ENCODE measurements at regions not wholly inside any gene's neighbourhood (a gene's known extent, or its start where the extent isn't known, plus 50 kb on each side); places are given as distances from the start of the nearest gene placed in this dataset.

GRCh38 chr3:72248389-72248761, 463.4 kb upstream of the PROK2 start:
- Histone ChIP-seq H3K4me3 (no peak overlapping the region), H3K4me1 (peaks cover 0 to 49% (median 46%) of the 10 kb centered on the region in 4 donors), H3K9me3 (no peaks in the 10 kb centered on the region), H3K27me3 (no peaks in the 10 kb centered on the region), H3K36me3 (no peaks in the 10 kb centered on the region), H3K27ac (no peak overlapping the region)
- no peak for DNase-seq
- intact Hi-C loops (cut with DNase I; ENCODE audit: low total_unique reads), result loop anchor here (10.0 kb wide), 1 partner anchor 196 kb away; the partner anchor contains the start of gene RYBP
- TF ChIP-seq, protein P1, sequence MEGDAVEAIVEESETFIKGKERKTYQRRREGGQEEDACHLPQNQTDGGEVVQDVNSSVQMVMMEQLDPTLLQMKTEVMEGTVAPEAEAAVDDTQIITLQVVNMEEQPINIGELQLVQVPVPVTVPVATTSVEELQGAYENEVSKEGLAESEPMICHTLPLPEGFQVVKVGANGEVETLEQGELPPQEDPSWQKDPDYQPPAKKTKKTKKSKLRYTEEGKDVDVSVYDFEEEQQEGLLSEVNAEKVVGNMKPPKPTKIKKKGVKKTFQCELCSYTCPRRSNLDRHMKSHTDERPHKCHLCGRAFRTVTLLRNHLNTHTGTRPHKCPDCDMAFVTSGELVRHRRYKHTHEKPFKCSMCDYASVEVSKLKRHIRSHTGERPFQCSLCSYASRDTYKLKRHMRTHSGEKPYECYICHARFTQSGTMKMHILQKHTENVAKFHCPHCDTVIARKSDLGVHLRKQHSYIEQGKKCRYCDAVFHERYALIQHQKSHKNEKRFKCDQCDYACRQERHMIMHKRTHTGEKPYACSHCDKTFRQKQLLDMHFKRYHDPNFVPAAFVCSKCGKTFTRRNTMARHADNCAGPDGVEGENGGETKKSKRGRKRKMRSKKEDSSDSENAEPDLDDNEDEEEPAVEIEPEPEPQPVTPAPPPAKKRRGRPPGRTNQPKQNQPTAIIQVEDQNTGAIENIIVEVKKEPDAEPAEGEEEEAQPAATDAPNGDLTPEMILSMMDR (IDR thresholded peaks at IDR 0.05), result no peak

GRCh38 chr3:72247645-72248388, 462.9 kb upstream of the PROK2 start:
- no peaks in the 10 kb centered on the region for H3K9me3 ChIP-seq
- no peak overlapping the region for H3K4me3 ChIP-seq
- H3K4me1 ChIP-seq, result peaks cover 0 to 55% (median 51%) of the 10 kb centered on the region in 4 donors
- TF ChIP-seq, protein P1 (IDR thresholded peaks at IDR 0.05), result no peak
- no peak for DNase-seq
- no peaks in the 10 kb centered on the region for H3K36me3 ChIP-seq
- no peaks in the 10 kb centered on the region for H3K27me3 ChIP-seq
- H3K27ac ChIP-seq, result peak overlapping the region; percentile 73 to 79
- intact Hi-C loops (cut with DNase I; ENCODE audit: low total_unique reads), result loop anchor here (10.0 kb wide), 1 partner anchor 197 kb away; the partner anchor contains the start of gene RYBP

- Histone ChIP-seq H3K9me3 (no peaks in the 10 kb centered on the region), H3K4me3 (no peak overlapping the region), H3K27me3 (no peaks in the 10 kb centered on the region), H3K27ac (peak overlapping the region; percentile 73 to 79), H3K4me1 (peaks cover 0 to 62% (median 56%) of the 10 kb centered on the region in 4 donors), H3K36me3 (no peaks in the 10 kb centered on the region)
- TF ChIP-seq, protein P1 (IDR thresholded peaks at IDR 0.05), result no peak
- DNase-seq, result no peak
- intact Hi-C loops (cut with DNase I; ENCODE audit: low total_unique reads), result loop anchor here (10.0 kb wide), 1 partner anchor 198 kb away; the partner anchor contains the start of gene RYBP
Measured at GRCh38 chr3:72247126-72247525, 462.2 kb upstream of the PROK2 start.

DNA sequence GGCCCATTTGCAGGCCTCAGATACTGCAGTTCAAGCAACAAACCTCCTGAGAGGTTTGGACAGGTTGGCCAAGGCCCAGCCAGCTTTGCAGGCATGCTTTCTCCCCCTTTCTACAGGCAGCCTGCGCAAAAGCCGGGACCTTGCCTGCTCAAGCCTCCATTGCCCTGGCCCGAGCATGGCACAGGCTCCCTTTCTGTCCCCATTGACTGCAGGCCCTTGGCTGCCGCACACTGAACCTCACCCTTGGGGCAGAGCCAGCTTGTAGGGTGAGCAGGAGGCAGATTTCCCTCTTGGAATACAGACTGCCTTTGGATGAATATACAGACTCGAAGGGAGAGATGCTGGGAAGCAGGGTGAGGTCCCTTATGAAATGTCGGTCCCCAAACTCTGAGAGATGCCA, 461.7 kb upstream of the PROK2 start:
- TF ChIP-seq, protein P1 (IDR thresholded peaks at IDR 0.05), result no peak
- peak; percentile 43 to 92 for DNase-seq
- no peak overlapping the region for H3K4me3 ChIP-seq
- peaks cover 0 to 66% (median 56%) of the 10 kb centered on the region in 4 donors for H3K4me1 ChIP-seq
- no peaks in the 10 kb centered on the region for H3K36me3 ChIP-seq
- no peaks in the 10 kb centered on the region for H3K9me3 ChIP-seq
- intact Hi-C loops (cut with DNase I; ENCODE audit: low total_unique reads), result loop anchor here (10.0 kb wide), 1 partner anchor 198 kb away; the partner anchor contains the start of gene RYBP
- no peaks in the 10 kb centered on the region for H3K27me3 ChIP-seq
- H3K27ac ChIP-seq, result peak overlapping the region; percentile 73 to 79

GRCh38 chr3:72245183-72245811, 460.3 kb upstream of the PROK2 start:
- peak; percentile 68 to 92 for DNase-seq
- H3K4me3 ChIP-seq, result no peak overlapping the region
- intact Hi-C loops (cut with DNase I; ENCODE audit: low total_unique reads), result loop anchor here (10.0 kb wide), 1 partner anchor 200 kb away; the partner anchor contains the start of gene RYBP
- H3K27ac ChIP-seq, result peak overlapping the region; percentile 73 to 79
- no peaks in the 10 kb centered on the region for H3K36me3 ChIP-seq
- H3K4me1 ChIP-seq, result peaks cover 0 to 73% (median 59%) of the 10 kb centered on the region in 4 donors
- H3K27me3 ChIP-seq, result no peaks in the 10 kb centered on the region
- H3K9me3 ChIP-seq, result no peaks in the 10 kb centered on the region
- TF ChIP-seq, protein P1 (IDR thresholded peaks at IDR 0.05), result peak in 1 of 2 experiments; percentile 20

Measured in tibial artery (tissue), 4 donors.